Ovary (tissue), 3 donors: ENCODE measurements at regions not wholly inside any gene's neighbourhood (a gene's known extent, or its start where the extent isn't known, plus 50 kb on each side); places are given as distances from the start of the nearest gene placed in this dataset.

Source experiments
- CTCF ChIP-seq, 3 donors: fragments of 450-650 bp in 2 of 3; fragments of 200-600 bp in 1 of 3; IDR thresholded peaks; one replicate each; pipeline versions ENCODE4 v1.5.1 to v1.8.0; 2016 to 2022; ENCODE audit warnings: antibody characterized with exemption in 3 of 3, mild to moderate bottlenecking in 1 of 3
- EP300 ChIP-seq: sonication (generic); formaldehyde crosslinking; IDR thresholded peaks from one replicate; pipeline ENCODE4 v1.6.1; 2017; ENCODE audit warnings: antibody characterized with exemption
- POLR2A ChIP-seq: fragments of 450-650 bp; IDR thresholded peaks from one replicate; pipeline ENCODE4 v1.6.1; 2017; ENCODE audit warnings: antibody characterized with exemption, mild to moderate bottlenecking, moderate library complexity
- donor health status: DM: no; HTN: no; CAD: no.

DNA sequence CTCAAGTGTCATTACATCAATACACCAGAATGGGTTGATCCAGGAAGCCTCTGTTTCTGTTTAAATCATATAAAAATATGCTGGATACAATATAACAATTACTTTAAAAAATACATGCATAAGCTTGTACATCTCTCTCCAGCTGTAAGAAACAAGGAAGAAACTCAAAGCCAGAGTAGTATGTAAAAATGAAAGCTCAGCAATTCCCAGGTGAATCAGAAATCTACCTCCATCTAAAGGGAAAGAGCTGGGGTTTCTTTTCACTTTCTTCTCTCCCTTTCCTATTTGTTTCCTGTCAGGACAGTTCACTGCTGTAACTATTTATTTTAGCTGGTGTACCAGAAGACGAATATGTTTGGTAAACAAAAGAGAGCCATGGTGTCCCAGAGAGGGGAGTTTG, 301.0 kb upstream of the C1orf87 start:
- TF ChIP-seq CTCF (IDR thresholded peaks at IDR 0.05) (no peak), POLR2A (no peak), EP300 (no peak)
